ENCODE measurements at regions not wholly inside any gene's neighbourhood (a gene's known extent, or its start where the extent isn't known, plus 50 kb on each side); places are given as distances from the start of the nearest gene placed in this dataset.

DNA sequence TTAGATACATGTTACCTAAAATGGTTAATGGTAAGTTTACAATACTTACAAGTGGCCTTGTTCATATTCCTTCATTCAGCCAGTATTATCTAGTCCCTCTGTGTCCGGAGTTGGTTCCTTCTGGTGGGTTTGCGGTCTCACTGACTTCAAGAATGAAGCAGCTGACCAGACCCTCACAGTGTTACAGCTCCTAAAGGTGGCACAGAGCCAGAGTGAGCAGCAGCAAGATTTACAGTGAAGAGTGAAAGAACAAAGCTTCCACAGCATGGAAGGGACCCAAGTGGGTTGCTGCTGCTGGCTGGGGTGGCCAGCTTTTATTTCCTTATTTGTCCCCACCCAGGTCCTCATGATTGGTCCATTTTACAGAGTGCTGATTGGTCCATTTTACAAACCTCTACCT lies 916.8 kb downstream of the MCTP2 start:
- TF ChIP-seq, protein P1, sequence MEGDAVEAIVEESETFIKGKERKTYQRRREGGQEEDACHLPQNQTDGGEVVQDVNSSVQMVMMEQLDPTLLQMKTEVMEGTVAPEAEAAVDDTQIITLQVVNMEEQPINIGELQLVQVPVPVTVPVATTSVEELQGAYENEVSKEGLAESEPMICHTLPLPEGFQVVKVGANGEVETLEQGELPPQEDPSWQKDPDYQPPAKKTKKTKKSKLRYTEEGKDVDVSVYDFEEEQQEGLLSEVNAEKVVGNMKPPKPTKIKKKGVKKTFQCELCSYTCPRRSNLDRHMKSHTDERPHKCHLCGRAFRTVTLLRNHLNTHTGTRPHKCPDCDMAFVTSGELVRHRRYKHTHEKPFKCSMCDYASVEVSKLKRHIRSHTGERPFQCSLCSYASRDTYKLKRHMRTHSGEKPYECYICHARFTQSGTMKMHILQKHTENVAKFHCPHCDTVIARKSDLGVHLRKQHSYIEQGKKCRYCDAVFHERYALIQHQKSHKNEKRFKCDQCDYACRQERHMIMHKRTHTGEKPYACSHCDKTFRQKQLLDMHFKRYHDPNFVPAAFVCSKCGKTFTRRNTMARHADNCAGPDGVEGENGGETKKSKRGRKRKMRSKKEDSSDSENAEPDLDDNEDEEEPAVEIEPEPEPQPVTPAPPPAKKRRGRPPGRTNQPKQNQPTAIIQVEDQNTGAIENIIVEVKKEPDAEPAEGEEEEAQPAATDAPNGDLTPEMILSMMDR (IDR thresholded peaks at IDR 0.05; ENCODE audit: low read depth, low read length), result no peak
- no peak for TF ChIP-seq EZH2phosphoT487 (IDR thresholded peaks at IDR 0.05; ENCODE audit: low read depth)

Data from OCI-LY3 (cell line).